Spinal cord (tissue), 9 donors: ENCODE measurements at regions not wholly inside any gene's neighbourhood (a gene's known extent, or its start where the extent isn't known, plus 50 kb on each side); places are given as distances from the start of the nearest gene placed in this dataset.
"Not testable (repeated sequence)": the region's sequence is repeated elsewhere in the genome, so short reads cannot be mapped to it uniquely, and the experiment has no call there.

Experiments
- DNase-seq, 6 donors: peaks; one replicate each; pipeline versions ENCODE4 v3.0.0 to v3.0.0-alpha.2; 2013 to 2015; ENCODE audit warnings: low spot score in 6 of 6, low read depth in 4 of 6
- H3K27ac ChIP-seq: one replicate; pipeline ENCODE4 v1.5.1; 2013; ENCODE audit warnings: low read depth, low read length, control low read depth
- H3K27me3 ChIP-seq: one replicate; pipeline ENCODE4 v1.6.1; 2013; ENCODE audit warnings: low read length; ENCODE audit not compliant: control insufficient read depth, insufficient read depth
- H3K36me3 ChIP-seq: one replicate; pipeline ENCODE4 v1.6.1; 2013; ENCODE audit warnings: low read length; ENCODE audit not compliant: control insufficient read depth, insufficient read depth
- H3K4me1 ChIP-seq: one replicate; pipeline ENCODE4 v1.6.1; 2013; ENCODE audit warnings: low read length; ENCODE audit not compliant: control insufficient read depth, insufficient read depth
- H3K4me3 ChIP-seq: one replicate; pipeline ENCODE4 v1.5.1; 2013; ENCODE audit warnings: low read depth, low read length, control low read depth
- H3K9me3 ChIP-seq: one replicate; pipeline ENCODE4 v1.6.1; 2013; ENCODE audit warnings: low read length; ENCODE audit not compliant: control insufficient read depth, insufficient read depth
- WGBS: methylation state at CpG from one replicate; pipeline ENCODE4 v1.1.5; 2013; ENCODE audit warnings: missing lambda C conversion rate; ENCODE audit not compliant: insufficient coverage; 5-methylcytosine and 5-hydroxymethylcytosine counted together
- donor health status: healthy.

DNA sequence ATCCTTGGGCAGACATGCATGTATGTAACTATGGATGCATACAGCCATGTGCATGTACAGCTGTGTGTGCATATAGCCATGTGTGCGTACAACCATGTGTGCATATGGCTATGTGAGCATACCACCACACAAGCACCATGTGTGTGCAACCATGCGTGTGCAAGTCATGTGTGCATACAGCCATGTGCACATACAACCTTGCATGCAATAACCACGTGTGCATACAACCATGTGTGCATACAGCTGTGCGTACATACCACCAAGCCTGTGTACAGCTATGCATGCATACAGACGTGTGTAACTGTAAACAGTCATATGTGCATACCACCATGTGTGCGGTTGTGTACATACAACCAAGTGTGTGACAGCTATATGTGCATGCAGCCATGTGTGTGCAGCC lies 186.4 kb downstream of the LAT start:
- H3K4me1 ChIP-seq, H3K27ac ChIP-seq, DNase-seq, H3K4me3 ChIP-seq, H3K36me3 ChIP-seq, H3K9me3 ChIP-seq, H3K27me3 ChIP-seq: not testable (repeated sequence)
- 96% methylated on average over 6 of the region's 6 CpGs for WGBS

DNA sequence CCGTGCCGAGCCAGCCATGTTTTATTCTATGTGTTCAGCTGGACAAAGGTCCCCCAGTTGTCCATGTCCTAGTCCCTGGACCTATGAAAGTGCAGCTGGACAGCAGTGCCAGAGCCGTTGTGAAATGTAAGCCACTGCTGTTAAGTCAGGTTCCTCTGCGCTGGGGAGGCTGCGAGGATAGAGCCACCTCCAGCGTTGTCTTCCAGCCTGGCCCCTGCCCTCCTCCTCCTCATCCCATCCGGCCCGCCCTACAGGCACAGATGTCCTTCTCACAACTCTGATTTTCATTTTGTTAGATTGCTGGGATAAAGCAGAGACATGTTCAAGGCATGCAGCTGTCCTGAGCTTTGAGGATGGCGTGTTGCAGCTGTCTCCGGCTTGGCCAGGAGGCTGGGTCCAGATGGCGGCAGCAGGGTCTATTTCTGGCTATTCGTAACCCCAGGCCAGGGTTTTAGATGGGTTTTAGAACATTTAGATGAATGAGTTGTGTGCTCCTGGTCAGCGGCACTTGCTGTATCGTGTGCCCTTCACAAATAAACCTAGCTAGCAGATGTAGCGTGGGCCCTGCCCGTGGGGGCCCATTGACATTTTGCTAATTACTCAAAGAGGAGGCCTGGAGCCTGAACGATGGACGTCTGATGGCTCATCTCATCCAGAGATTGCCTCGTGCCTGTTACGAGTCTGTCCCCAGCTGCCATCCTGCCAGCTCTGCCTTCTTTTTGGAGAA lies 185.7 kb downstream of the LAT start:
- not testable (repeated sequence) for H3K9me3 ChIP-seq, H3K27ac ChIP-seq, H3K27me3 ChIP-seq, H3K4me3 ChIP-seq, H3K4me1 ChIP-seq, H3K36me3 ChIP-seq
- DNase-seq: peak in 1 of 6 donors; percentile 70
- WGBS: 71% methylated on average over 17 of the region's 20 CpGs

DNA sequence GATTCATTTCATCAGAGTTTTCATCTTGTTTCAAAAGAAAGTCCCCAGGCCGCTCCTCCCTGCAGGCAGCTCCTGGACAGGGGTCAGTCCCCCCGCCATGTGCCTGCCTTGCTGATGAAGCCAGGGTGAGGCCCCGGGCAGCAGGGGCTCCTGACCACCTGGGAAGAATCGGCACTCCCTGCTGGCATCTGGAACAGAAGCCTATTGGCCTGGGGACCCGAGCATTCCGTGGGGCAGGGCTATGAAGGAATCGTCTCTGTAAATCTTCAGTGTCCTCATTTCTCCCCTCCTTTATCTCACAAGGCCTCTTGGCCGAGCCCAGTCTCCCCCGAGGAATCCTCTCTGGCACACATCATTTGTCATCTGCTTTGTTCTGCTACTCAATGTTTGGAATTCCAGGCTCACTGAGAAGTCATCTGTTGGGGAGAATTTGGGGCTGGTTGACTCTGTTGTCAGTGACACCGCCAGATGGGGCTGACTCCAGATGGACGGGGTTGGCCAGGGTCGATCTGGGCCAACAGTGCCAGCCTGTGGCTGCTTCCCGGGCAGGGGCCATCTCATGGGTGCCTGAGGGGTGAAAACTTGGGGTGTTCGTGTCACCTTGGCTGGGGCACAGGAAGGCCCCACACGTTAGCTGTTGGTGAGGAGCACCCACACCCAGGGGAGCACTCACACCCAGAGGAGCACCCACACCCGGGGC lies 184.6 kb downstream of the LAT start:
- H3K27ac ChIP-seq: not testable (repeated sequence)

DNA sequence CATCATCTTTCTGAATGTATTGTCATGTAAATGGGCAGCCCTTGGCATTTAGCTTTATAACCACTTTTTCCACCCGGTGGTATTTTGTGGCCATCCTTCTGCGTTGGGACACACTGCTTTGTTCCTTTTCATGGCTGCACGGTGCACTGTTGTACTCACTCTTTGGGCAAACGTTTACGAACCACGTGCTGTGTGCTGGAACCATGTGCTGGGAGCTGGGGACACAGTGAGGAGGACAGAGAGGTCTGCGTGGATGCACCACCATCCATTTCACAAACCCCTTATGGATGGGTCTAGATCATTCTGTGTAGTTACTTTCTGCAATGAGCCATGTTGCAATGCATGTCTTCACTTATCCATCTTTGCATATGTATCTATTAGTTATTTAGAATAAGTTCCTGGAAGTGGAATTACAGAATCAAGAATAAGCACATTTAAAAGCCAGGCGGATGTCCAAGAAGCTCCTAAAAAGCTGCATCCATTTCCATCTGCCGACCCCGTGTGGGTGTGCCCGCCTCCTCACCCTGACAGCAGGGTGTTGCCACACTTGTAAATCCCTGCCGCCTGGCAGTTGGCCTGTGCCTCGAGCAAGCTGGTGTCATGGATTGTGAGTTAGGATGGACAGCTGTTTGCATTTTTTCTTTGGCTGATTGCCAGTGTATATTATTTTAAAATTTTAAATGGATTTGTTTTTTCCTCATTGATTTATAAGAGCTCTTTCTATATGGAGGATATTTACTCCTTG lies 183.8 kb downstream of the LAT start:
- not testable (repeated sequence) for DNase-seq, H3K4me1 ChIP-seq, H3K9me3 ChIP-seq, H3K4me3 ChIP-seq, H3K36me3 ChIP-seq, H3K27ac ChIP-seq, H3K27me3 ChIP-seq
- 77% methylated on average over 5 of the region's 13 CpGs for WGBS

More for the DNA sequence above, 184.6 kb downstream of the LAT start:
- WGBS: 73% methylated on average over 8 of the region's 16 CpGs
- H3K9me3 ChIP-seq, H3K36me3 ChIP-seq, H3K4me1 ChIP-seq, H3K27me3 ChIP-seq, DNase-seq, H3K4me3 ChIP-seq: not testable (repeated sequence)

DNA sequence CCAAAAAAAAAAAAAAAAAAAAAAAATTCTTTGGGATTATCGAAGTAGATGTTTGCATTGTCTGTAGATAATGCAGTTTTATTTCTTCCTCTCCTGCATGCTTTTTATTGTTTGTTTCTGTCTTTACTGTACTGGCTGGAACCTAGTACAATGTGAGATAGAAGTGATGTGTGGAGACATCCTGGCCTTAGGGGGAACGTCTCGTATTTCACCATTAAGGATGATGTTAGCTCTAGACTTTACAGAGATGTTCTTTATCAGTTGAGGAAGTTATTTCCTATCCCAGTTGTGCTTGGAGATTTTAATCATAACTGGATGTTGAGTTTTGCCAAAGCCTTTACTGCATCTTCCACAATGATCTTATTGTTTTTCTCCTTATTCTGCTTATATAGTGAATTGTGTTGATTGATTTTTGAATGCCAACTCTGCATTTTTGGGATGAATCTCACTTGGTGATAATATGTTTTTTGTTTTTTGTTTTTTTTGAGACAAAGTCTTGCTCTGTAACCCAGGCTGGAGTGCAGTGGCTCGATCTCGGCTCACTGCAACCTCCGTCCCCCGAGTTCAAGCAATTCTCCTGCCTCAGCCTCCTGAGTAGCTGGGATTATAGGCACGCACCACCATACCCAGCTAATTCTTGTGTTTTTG lies 179.7 kb downstream of the LAT start:
- not testable (repeated sequence) for H3K27me3 ChIP-seq, H3K9me3 ChIP-seq, DNase-seq, H3K36me3 ChIP-seq, H3K27ac ChIP-seq, H3K4me3 ChIP-seq, H3K4me1 ChIP-seq
- 100% methylated on average over 5 of the region's 8 CpGs for WGBS

DNA sequence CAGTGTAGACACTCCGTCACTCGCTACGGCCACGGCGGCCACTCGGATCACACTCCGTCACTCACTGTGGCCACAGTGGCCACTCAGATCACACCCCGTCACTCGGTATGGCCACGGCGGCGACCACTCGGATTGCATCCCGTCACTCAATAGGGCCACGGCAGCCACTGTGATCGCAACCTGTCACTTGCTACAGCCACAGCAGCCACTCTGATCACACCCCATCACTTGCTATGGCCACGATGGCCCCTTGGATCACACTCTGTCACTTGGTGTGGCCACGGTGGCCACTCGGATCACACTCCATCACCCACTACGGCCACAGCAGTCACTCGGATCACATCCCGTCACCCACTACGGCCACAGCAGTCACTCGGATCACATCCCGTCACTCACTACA lies 175.3 kb downstream of the LAT start:
- H3K27me3 ChIP-seq, H3K36me3 ChIP-seq, H3K27ac ChIP-seq, DNase-seq, H3K4me3 ChIP-seq, H3K9me3 ChIP-seq: not testable (repeated sequence)
- WGBS: 97% methylated on average over 25 of the region's 25 CpGs
- peaks cover 11% of the 10 kb centered on the region for H3K4me1 ChIP-seq

DNA sequence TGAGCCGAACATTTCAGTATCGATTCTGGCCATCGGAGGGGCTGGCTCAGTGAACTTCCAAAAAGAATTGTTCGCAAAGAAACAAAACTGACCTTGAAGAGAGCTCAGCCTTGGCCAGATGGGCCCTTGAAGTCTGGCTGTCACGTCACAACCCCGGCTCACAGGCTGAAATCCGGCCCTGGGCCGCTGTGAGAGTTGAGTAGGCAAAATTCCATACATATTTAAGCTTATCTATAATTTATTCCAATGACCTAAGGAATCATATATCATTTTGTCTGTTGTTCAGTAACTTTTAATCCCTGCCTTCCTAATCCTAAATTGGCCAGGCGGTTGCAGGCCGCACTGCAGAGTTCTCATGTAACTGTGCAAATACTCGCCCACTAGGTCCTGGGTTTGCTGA lies 174.8 kb downstream of the LAT start:
- not testable (repeated sequence) for H3K27me3 ChIP-seq, H3K4me3 ChIP-seq, H3K27ac ChIP-seq, H3K36me3 ChIP-seq, DNase-seq, H3K9me3 ChIP-seq
- H3K4me1 ChIP-seq: peaks cover 13% of the 10 kb centered on the region
- 97% methylated on average over 4 of the region's 11 CpGs for WGBS

DNA sequence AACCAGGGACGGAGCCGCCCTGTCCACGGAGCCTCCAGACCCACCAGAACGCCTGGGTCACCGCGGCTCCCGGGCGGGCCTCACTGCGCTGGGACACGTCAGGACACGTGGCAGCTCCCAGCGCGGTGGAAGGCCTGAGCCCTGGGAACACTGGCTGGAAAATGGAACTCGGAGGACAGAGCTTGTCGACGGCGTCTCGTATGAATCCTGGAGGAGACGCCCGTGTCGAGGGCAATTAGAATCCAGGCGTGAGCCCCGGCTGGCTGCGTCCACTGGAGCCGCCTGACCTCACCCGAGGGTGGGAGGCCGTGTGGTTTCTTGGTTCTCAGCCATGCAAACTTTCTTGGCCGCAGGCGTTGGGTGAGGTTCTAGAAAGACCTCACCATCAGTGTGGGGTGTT lies 173.9 kb downstream of the LAT start:
- H3K4me1 ChIP-seq: peaks cover 15% of the 10 kb centered on the region
- WGBS: 93% methylated on average over 25 of the region's 29 CpGs
- H3K9me3 ChIP-seq: no peaks in the 10 kb centered on the region
- H3K27me3 ChIP-seq: no peaks in the 10 kb centered on the region
- H3K4me3 ChIP-seq: no peak overlapping the region
- H3K36me3 ChIP-seq: peaks cover 6% of the 10 kb centered on the region
- no peak for DNase-seq
- no peak overlapping the region for H3K27ac ChIP-seq

DNA sequence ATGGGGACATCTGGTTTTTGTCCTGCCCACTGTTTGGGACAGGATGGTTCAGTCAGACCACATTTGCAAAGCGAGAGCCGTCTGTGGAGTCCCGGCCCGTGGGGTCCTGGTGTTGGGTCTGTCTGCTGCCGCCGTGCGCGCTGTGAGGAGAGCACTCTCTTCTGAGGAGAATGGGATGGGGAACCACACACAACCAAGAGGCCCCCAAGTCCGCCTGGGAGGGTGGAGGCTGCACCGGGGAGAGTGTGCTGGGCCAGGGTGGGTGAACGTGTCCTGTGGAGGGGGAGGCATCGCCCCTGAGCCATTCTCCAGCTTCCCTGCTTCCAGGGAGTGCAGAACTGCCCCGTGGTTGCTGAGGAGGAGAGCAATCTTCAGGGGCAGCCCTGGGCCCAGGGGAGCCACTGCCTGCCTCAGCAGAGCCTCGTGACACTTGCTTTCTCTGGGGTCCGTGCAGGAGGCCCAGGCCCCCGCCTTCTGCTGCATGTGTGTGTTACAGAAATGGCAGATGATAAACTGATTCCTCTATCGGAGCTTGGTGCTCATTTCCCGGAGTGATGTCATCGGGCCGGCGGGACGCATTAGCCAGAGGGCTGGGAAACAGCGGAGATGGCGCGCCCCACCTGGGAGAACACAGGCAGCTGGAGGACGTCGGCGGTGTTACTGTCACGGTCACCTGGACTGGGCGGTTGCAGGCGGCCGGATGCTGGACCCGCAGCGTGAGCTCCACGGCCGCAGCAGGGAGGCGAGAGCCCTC lies 173.4 kb downstream of the LAT start:
- not testable (repeated sequence) for DNase-seq

More for the DNA sequence above, 173.4 kb downstream of the LAT start:
- 89% methylated on average over 26 of the region's 37 CpGs for WGBS
- H3K4me1 ChIP-seq: peaks cover 15% of the 10 kb centered on the region
- H3K9me3 ChIP-seq, H3K27me3 ChIP-seq, H3K36me3 ChIP-seq, H3K4me3 ChIP-seq: not testable (repeated sequence)
- peak overlapping the region; percentile 74 for H3K27ac ChIP-seq
